ENCODE measurements at regions not wholly inside any gene's neighbourhood (a gene's known extent, or its start where the extent isn't known, plus 50 kb on each side); places are given as distances from the start of the nearest gene placed in this dataset.

GRCh38 chr9:11352612-11353011 is 739.8 kb upstream of the PTPRD start:
- TF ChIP-seq CTCF (IDR thresholded peaks at IDR 0.05; ENCODE audit: low read depth, low read length) = no peak

GRCh38 chr9:11356067-11356466 is 743.3 kb upstream of the PTPRD start:
- DNase-seq (ENCODE audit: extremely low read depth, low read depth) = no peak
- TF ChIP-seq CTCF (IDR thresholded peaks at IDR 0.05; ENCODE audit: low read depth, low read length) = no peak

More at GRCh38 chr9:11352612-11353011, 739.8 kb upstream of the PTPRD start:
- no peak for DNase-seq (ENCODE audit: extremely low read depth, low read depth)

GRCh38 chr9:11366585-11367129 is 753.9 kb upstream of the PTPRD start:
- DNase-seq (ENCODE audit: extremely low read depth, low read depth) = no peak
- no peak for TF ChIP-seq CTCF (IDR thresholded peaks at IDR 0.05; ENCODE audit: low read depth, low read length)

- DNase-seq (ENCODE audit: extremely low read depth, low read depth) = no peak
- TF ChIP-seq CTCF (IDR thresholded peaks at IDR 0.05; ENCODE audit: low read depth, low read length) = no peak
Observed at GRCh38 chr9:11374926-11375325, 762.1 kb upstream of the PTPRD start.

GRCh38 chr9:11402621-11403020 is 789.8 kb upstream of the PTPRD start:
- no peak for DNase-seq (ENCODE audit: extremely low read depth, low read depth)
- no peak for TF ChIP-seq CTCF (IDR thresholded peaks at IDR 0.05; ENCODE audit: low read depth, low read length)

- DNase-seq (ENCODE audit: extremely low read depth, low read depth) = no peak
- no peak for TF ChIP-seq CTCF (IDR thresholded peaks at IDR 0.05; ENCODE audit: low read depth, low read length)
Observed at GRCh38 chr9:11414241-11414640, 801.4 kb upstream of the PTPRD start.

GRCh38 chr9:11417782-11418181 is 805.0 kb upstream of the PTPRD start:
- no peak for TF ChIP-seq CTCF (IDR thresholded peaks at IDR 0.05; ENCODE audit: low read depth, low read length)
- DNase-seq (ENCODE audit: extremely low read depth, low read depth) = no peak

All from AG09319 (cell line).